Astrocyte (in vitro differentiated cells and primary cell): ENCODE measurements at regions not wholly inside any gene's neighbourhood (a gene's known extent, or its start where the extent isn't known, plus 50 kb on each side); places are given as distances from the start of the nearest gene placed in this dataset.

Experiments used
- EZH2 ChIP-seq: IDR thresholded peaks from 2 replicates; pipeline ENCODE4 v1.6.1; 2012; ENCODE audit warnings: mild to moderate bottlenecking, low read length, inconsistent platforms; ENCODE audit not compliant: insufficient read depth
- TF ChIP-seq, protein P1 (sequence below): IDR thresholded peaks from 2 replicates; pipeline ENCODE4 v1.5.1; 2011; ENCODE audit warnings: low read depth, mild to moderate bottlenecking, inconsistent platforms, low read length, moderate library complexity; ENCODE audit not compliant: insufficient read depth

DNA sequence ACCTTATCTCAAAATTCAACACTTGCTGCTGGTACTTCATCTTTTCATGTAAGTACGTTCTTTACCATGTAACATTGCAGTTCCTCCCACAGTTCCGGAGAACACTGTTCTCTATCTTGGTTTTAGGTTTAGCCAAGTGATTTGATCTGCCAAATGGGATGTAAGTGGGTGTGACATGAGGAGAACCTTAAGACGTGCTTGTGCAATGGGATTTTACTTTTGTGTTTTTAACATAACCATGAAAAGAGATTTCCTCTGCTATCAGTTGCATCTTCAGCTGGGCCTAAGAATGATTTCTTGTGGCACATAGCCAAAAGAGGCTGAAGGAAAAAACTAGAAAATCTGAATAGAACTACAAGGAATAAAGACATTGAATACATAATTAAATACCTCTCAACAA, 894.5 kb upstream of the ALCAM start:
- TF ChIP-seq, protein P1, sequence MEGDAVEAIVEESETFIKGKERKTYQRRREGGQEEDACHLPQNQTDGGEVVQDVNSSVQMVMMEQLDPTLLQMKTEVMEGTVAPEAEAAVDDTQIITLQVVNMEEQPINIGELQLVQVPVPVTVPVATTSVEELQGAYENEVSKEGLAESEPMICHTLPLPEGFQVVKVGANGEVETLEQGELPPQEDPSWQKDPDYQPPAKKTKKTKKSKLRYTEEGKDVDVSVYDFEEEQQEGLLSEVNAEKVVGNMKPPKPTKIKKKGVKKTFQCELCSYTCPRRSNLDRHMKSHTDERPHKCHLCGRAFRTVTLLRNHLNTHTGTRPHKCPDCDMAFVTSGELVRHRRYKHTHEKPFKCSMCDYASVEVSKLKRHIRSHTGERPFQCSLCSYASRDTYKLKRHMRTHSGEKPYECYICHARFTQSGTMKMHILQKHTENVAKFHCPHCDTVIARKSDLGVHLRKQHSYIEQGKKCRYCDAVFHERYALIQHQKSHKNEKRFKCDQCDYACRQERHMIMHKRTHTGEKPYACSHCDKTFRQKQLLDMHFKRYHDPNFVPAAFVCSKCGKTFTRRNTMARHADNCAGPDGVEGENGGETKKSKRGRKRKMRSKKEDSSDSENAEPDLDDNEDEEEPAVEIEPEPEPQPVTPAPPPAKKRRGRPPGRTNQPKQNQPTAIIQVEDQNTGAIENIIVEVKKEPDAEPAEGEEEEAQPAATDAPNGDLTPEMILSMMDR = no peak
- TF ChIP-seq EZH2 = no peak
